ENCODE measurements at regions not wholly inside any gene's neighbourhood (a gene's known extent, or its start where the extent isn't known, plus 50 kb on each side); places are given as distances from the start of the nearest gene placed in this dataset.

GRCh38 chr17:77852731-77853130, 105.8 kb upstream of the TNRC6C start:
- no peak for DNase-seq

DNA sequence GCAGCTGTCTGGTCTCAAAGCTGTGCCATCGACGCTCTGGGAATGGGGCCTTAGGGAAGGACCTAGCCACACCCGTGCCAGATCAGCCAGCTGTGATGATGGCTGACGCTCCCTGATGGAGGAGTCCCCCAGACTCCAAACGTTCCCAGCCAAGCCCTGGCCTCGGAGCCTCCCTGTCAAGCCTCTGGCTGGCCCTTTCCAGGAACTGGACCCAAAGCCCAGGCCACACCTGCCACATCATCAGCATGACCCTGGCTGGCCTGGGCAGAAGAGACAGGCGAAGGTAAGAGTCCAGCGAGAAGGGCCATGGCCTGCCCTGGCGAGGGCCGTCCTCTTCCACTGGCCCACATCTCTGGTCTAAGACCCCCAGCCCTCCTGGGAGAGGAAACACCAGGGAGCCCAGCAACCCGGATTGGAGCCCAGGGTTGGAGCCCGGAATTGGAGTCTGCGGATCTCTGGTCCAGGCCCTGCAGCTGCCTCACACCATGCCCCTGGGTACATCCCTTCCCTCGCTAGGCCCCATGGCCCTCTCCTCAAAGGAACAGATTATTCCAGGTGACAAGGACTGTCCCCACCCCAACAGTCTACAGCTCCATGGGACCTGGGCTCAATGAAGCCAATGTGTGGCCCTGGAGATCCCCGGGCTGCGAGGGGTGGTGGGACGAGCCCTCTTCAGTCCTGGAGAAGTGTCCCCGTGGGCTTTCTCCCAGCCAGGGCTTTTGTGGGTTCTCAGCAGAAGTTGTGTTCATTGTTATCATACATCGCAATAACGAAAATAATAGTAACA, 105.1 kb upstream of the TNRC6C start:
- no peak for DNase-seq

DNA sequence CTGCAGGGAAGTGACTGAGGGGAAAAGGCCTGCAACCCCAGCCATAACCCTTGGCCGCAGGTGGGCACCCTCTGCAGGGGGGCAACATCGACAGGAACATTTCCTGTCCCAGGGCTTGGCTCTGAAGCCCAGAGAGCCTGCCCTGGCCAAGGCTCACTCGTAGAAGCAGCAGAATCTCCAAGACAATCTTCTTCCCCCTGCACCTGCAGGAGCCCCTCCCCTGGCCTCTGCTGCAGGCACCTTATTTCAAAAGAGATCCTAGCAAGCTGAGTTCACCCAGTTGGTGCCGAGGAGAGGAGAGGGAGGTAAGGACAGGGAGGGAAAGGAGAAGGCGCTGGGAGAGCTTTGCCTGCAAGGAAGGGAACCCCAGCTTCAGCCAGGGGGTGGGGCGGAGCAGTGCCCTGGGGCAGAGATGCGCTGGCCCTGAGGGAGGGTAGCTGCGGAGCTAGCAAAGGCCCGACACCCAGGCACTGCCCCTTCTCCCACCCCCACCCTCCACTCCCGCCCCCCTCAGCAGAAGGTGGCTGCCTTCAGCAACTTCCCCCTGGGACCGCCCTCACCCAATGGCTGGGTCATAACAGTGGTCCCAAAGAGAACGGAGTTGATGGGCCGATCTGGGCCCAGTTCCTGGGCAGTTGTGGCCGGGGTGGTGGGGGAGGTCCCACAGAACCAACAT, 104.3 kb upstream of the TNRC6C start:
- DNase-seq: no peak

GRCh38 chr17:77854759-77855745, 103.5 kb upstream of the TNRC6C start:
- DNase-seq: no peak

GRCh38 chr17:77856551-77857305, 101.8 kb upstream of the TNRC6C start:
- no peak for DNase-seq

DNA sequence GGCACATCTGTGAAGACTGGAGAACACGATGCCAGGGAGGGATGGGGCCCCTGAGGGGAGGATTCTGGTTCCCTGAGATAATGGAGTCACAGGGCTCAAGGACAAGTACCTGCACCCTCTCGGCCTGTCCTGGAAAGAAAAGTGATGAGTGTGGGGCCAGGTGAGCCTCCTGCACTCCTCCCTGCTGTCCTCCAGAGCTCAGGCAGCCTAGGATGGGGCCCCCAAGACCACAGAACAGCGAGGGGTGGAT, 101.3 kb upstream of the TNRC6C start:
- DNase-seq: no peak

- no peak for DNase-seq
These were observed 100.9 kb upstream of the TNRC6C start for GRCh38 chr17:77857613-77858012.

DNA sequence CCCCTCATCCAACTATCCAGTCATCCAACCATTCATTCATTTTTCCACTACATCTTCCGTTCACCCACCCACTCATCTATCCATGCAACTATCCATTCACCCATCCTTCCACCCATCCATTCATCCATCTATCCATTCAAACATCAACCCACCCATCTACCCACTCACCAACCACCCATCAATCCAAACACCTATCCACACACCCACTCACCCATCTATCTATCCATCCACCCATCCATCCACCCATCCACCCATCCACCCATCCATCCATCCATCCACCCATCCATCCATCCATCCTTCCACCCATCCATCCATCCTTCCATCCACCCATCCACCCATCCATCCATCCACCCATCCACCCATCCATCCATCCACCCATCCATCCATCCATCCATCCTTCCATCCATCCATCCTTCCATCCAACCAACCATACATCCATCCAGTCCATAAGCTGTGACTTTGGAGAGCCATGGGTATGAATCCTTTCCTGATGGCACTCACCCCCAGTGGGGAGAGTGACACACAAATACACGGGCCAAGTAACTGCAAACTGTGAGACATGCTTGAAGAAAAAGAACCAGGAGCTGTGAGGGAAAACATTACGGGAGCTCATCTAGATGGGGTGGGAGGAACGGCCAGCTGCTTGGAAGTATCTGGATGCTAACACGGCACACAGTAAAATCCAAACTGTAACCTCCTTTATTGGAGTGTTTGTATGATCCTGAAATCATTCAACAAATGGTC, 100.0 kb upstream of the TNRC6C start:
- DNase-seq: no peak

DNA sequence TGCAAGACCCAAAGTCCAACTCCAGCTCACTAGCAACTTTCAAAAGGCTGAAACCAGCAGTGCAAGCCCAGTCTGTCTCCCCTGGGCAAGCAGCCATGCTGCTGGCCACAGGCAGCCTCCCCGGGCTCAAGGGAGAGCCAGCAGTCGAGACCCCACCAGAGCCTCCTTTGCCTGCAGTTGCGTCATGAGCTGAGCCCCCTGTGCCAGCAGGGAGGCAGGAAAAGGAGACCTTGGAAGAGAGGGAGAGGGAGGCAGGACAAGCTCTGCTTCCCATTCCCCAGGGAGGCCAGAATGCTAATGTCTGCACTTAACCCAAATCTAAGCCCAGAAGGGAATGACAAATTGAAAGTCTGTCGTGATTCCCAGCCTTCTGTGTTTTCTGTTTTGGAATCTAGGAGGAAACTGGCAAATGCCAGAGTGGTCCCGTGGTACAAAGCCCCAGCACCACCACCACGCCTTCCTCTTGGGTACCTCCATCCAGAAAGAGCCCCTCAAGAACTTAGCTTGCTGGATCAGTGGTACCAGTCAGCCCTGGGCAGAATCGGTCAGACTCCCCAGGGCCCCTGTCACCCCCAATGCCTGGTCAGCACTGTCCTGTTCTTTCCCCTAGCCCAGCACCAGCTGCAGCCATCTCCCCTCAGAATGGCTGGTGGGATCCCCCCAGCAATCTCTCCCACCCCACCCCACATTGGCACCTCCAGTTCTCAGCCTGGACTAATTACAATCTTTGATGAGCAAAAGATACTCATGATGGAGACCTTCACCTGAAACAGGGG, 99.3 kb upstream of the TNRC6C start:
- no peak for DNase-seq

- DNase-seq: no peak
These were observed 97.3 kb upstream of the TNRC6C start for GRCh38 chr17:77861133-77861695.

DNA sequence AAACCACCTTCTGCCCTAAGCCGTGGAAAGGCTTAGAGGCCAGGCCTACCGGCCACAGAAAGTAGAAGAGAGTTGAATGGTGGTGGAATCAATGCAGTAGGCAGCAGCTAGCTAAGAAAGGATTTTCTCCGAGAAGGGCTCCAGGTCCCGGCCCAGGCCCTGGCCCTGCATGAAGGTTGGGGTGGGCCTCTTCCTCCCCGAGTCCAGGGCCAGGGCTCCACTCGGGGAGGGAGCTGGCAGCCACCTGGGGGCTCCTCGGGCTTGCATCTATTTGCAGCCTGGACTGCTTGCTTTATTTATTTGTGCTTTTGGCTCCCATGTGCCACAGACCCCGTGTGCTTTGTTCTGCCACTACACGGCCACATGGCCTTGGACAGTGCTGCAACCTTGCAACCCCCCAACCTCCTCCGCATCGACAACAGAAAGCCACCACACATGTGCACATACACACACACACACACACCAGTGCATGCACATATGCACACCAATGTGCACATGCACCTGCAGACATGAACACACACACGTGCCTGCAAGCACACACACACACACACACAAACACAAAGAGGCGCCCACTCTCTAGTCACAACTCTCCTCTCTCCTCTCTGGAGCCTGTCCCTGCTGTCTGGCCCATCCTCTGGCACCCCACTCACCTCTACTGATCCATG, 96.4 kb upstream of the TNRC6C start:
- no peak for DNase-seq

GRCh38 chr17:77862890-77863813, 95.4 kb upstream of the TNRC6C start:
- DNase-seq: no peak

DNA sequence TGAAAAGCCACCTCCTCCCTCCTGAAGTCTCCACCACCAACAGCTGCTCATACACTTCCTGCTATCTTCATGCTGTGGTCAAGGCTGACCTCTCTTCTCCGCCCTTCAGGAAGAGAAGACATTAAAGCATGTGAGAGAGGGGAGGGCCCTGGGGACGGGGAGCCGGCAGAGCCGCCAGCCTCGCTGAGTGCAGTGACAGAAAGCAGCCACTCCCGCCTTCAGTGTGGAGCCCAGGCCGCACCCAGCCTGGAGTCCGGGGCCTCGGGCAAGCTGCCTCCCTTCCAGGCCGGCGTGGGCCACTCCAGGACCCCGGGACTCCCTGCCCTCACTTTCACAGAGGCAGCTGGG, 94.7 kb upstream of the TNRC6C start:
- DNase-seq: no peak

DNA sequence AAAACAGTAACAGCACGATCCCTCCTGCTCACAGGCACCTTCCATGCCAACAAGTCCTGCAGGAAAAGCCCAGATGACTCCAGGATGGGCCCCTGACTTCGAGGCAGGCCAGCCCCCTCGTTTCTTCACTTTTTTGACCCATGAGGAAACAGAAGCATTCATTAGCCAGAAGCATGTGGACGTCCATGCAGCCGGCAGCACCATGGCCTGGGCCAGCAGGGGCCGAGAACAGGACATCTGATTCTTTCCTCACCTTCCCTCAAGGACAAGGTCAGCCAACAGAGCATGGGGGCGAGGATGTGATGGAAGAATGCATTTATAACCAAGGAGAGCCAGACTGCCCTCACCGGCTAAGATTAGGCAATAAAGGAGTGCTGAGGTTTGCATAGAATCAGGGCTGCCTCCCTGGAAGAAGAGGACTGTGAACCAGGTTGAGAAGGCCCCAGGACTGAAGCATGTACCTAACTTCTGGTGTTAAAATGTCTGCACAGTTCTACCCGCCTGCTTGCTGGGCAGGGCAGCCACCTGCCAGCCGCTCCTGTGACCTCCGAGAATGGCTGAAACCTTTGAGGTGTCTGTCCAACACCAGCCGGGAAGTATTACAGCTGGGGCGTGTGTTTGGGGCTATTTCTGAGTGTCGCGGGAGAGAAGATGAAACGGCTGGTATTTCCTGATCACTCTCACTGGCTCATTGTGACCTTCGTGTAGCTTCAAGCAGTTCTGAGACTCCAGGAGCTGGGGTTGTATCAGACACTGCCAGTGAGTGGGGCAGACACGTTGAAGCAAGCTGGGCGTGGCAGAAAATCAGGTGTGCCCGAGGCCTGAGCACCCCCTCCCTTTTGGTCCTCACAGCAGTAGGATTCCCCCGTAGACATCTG, 94.0 kb upstream of the TNRC6C start:
- DNase-seq: no peak

DNA sequence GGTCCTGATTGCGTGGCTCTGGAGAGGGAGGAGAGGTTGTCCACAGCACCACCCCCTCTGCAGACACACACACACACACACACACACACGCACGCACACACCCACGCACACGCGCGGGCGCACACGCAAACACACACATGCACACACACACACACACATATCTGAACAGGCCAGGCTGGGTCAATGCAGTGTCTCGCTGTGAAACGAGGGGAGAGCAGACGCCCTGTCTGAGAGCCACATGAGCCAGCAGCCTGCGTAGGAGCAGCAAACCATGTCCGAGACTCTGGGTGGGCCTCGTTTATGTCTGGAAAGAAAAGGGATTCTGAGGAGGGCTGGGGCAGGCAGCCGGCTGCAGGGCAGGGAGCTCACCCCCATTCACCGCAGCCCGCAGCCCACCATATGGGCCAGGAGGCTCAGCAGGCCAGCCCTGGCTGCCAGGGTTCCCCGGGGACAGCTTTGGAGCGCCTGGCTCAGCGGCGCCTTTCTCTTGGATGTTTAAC, 93.3 kb upstream of the TNRC6C start:
- DNase-seq: no peak

GRCh38 chr17:77865716-77866115, 92.8 kb upstream of the TNRC6C start:
- DNase-seq: no peak

GRCh38 chr17:77867308-77867781, 91.2 kb upstream of the TNRC6C start:
- no peak for DNase-seq
